Upper lobe of right lung (tissue), 1 donor: ENCODE measurements at regions not wholly inside any gene's neighbourhood (a gene's known extent, or its start where the extent isn't known, plus 50 kb on each side); places are given as distances from the start of the nearest gene placed in this dataset.

Experiments used
- ATAC-seq: fragments of 200-7000 bp; cut with Tn5 transposase; one replicate; pipeline ENCODE4 v1.9.1; 2020; ENCODE audit warnings: mild to moderate bottlenecking, moderate library complexity
- DNase-seq: peaks from one replicate; pipeline ENCODE4 v3.0.0-alpha.2; 2020
- H3K27ac ChIP-seq: fragments of 200-600 bp; one replicate; pipeline ENCODE4 v1.8.0; 2022
- H3K27me3 ChIP-seq: fragments of 200-600 bp; one replicate; pipeline ENCODE4 v1.8.0; 2022; ENCODE audit warnings: mild to moderate bottlenecking
- H3K36me3 ChIP-seq: fragments of 200-600 bp; one replicate; pipeline ENCODE4 v1.8.0; 2022
- H3K4me1 ChIP-seq: fragments of 200-600 bp; one replicate; pipeline ENCODE4 v1.8.0; 2022
- H3K4me3 ChIP-seq: fragments of 200-600 bp; one replicate; pipeline ENCODE4 v1.8.0; 2022; ENCODE audit warnings: mild to moderate bottlenecking
- H3K9me3 ChIP-seq: fragments of 200-600 bp; one replicate; pipeline ENCODE4 v1.8.0; 2022
- intact Hi-C: fragments of 100-400 bp; cut with DNase I; formaldehyde crosslinking; loops from one replicate; pipeline ENCODE4 v1.11.0; 2022
- TF ChIP-seq, protein P1 (sequence below): fragments of 200-600 bp; IDR thresholded peaks from one replicate; pipeline ENCODE4 v1.8.0; 2022; ENCODE audit warnings: antibody characterized with exemption
- donor health status: DM: no; HTN: yes; CAD: no; lungs with severe emphysema.

DNA sequence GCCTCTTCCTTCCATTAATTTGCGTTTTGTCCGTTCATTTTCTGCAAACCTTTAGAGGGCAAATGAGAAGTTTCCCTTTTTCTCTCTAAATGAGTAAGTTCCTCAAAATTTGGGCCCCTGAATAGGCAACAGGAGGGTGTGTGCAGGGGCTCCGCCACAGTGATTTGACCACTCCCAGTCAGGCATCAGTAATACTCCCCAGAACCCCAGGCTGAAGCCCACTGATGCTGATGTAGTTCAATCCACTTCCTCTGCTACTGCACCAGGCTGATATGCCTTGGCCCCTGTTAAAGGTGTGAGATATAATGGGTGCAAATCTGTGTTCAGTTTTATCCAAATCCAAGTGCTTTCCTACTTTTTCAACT, 1150.0 kb downstream of the RPIA start:
- DNase-seq (no peak), ATAC-seq (no peak)
- H3K27ac ChIP-seq: no peak overlapping the region
- H3K36me3 ChIP-seq: no peaks in the 10 kb centered on the region
- intact Hi-C loops: no loop called here
- H3K4me3 ChIP-seq: no peak overlapping the region
- peaks cover 13% of the 10 kb centered on the region for H3K9me3 ChIP-seq
- TF ChIP-seq, protein P1, sequence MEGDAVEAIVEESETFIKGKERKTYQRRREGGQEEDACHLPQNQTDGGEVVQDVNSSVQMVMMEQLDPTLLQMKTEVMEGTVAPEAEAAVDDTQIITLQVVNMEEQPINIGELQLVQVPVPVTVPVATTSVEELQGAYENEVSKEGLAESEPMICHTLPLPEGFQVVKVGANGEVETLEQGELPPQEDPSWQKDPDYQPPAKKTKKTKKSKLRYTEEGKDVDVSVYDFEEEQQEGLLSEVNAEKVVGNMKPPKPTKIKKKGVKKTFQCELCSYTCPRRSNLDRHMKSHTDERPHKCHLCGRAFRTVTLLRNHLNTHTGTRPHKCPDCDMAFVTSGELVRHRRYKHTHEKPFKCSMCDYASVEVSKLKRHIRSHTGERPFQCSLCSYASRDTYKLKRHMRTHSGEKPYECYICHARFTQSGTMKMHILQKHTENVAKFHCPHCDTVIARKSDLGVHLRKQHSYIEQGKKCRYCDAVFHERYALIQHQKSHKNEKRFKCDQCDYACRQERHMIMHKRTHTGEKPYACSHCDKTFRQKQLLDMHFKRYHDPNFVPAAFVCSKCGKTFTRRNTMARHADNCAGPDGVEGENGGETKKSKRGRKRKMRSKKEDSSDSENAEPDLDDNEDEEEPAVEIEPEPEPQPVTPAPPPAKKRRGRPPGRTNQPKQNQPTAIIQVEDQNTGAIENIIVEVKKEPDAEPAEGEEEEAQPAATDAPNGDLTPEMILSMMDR: no peak
- no peaks in the 10 kb centered on the region for H3K4me1 ChIP-seq
- peaks cover 7% of the 10 kb centered on the region for H3K27me3 ChIP-seq

DNA sequence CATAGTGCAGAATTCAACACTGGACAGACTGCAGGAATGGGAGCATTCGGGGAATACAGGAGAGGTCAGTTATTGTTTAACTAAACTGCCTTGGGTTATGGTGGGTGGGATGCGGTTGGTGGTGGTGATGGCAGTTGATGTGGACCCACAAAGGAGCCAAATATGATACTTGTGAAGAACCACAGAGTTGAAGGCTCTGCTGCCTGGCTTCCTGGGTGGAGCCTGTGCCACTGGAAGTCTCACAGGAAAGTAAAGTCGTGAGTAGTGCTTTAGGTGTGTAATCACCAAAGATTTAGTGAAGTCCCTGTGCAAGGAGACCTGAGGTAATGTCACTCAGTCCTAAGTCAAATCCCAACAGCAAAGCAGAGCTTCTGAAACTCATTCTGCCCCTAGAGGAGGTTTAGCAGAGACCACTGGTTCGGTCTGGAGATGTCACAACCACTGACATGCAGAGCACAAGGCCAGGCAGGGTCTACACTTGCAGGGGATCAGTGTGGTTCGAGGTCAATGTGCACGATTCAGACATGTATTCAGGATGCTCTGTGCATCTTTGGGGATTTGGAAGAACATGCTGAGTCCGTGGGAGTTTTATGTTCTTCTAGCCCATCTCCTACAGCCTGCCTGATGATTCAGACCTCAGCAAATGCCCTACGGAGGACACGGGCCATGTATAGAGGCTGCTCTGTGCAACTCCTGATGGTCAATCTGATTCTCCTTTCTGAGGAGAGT, 1150.9 kb downstream of the RPIA start:
- Histone ChIP-seq H3K27me3 (peaks cover 15% of the 10 kb centered on the region), H3K4me3 (no peak overlapping the region), H3K27ac (no peak overlapping the region), H3K9me3 (peaks cover 13% of the 10 kb centered on the region), H3K4me1 (no peaks in the 10 kb centered on the region), H3K36me3 (no peaks in the 10 kb centered on the region)
- intact Hi-C loops: no loop called here
- ATAC-seq: no peak
- DNase-seq: no peak
- TF ChIP-seq, protein P1: no peak

DNA sequence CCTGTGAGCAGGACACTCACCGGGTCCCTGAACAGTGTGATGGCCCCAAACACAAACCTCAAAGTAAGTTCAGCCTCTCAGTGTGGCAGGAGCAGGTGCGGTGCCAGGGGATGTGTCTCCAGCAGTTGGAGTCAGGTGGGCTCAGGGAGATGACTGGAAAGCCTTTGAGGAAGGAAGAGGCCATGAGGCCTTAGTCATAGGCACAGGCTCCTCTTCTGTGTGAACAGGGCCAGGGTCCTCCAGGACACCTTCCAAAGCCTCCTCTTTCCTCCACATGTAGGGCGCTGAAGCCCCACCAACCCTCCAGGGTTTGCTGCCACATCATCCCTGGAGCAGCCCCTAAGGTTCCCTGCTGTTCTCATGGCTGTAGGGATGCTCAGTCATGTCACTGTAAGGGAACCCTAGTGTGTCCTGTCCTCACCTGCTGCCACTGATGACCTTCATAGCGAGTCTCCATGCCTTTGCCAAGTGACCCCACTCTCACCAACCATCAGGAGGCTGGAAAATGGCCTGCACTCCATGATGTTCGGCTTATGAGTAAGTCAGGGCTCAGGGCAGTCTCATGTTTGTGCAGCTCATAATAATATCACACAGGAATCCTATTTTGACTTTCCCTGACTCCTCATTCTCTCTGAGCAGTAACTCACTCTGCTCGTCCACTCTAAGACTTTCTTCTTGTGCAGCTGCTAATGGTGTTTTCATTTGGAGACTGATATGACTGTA, 1152.9 kb downstream of the RPIA start:
- H3K27me3 ChIP-seq: peaks cover 16% of the 10 kb centered on the region
- no peak for DNase-seq

DNA sequence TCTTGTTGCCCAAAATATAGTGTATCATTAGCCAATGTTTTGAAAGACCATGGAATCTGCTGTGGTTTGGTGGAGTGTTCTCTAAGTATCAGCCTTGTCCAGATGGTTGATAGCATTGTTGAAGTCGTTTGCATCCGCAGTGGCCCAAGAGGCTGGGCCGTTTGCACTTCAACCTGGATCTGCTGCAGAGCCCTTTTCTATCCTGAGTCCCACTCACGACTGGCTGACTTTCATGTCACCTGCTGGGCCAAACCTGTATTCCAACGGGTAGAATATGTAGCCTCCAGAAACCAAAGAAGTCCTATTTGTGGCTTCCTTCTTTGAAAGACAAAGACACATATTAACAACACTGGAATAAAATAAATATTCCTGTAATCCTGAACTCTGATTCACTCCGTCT, 1154.1 kb downstream of the RPIA start:
- Histone ChIP-seq H3K4me3 (no peak overlapping the region), H3K4me1 (no peaks in the 10 kb centered on the region), H3K36me3 (no peaks in the 10 kb centered on the region), H3K27me3 (peaks cover 16% of the 10 kb centered on the region), H3K27ac (no peak overlapping the region), H3K9me3 (no peaks in the 10 kb centered on the region)
- TF ChIP-seq, protein P1: no peak
- intact Hi-C loops: no loop called here
- DNase-seq (no peak), ATAC-seq (no peak)

More for the DNA sequence above, 1152.9 kb downstream of the RPIA start:
- peak; percentile 4 for ATAC-seq
- TF ChIP-seq, protein P1: no peak
- H3K9me3 ChIP-seq: no peaks in the 10 kb centered on the region
- intact Hi-C loops: no loop called here
- no peaks in the 10 kb centered on the region for H3K36me3 ChIP-seq
- H3K27ac ChIP-seq: no peak overlapping the region
- no peaks in the 10 kb centered on the region for H3K4me1 ChIP-seq
- no peak overlapping the region for H3K4me3 ChIP-seq

DNA sequence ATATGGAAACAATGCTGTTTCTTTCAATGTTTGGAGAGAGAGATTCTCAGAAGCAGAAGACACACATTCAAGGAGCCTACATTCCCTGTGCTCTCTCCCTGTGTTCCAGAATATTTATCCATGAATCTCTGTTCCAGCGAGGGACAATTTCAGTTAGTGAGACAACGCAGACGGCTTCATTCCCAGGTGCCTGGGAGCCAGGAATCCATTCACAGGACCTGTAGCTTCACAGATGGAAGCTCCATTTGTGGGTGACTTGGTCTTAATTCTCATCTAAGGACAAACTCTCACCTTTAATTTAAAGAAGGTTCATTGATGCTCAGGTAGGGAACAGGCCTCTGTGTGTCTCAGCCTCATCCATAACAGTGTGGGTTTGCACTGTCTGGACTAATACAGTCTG, 1156.6 kb downstream of the RPIA start:
- intact Hi-C loops: no loop called here
- Histone ChIP-seq H3K27ac (no peak overlapping the region), H3K36me3 (no peaks in the 10 kb centered on the region), H3K9me3 (no peaks in the 10 kb centered on the region), H3K4me1 (no peaks in the 10 kb centered on the region), H3K27me3 (peaks cover 26% of the 10 kb centered on the region), H3K4me3 (no peak overlapping the region)
- no peak for DNase-seq
- no peak for ATAC-seq
- TF ChIP-seq, protein P1: no peak
